ENCODE measurements at regions not wholly inside any gene's neighbourhood (a gene's known extent, or its start where the extent isn't known, plus 50 kb on each side); places are given as distances from the start of the nearest gene placed in this dataset.
"Not testable (repeated sequence)": the region's sequence is repeated elsewhere in the genome, so short reads cannot be mapped to it uniquely, and the experiment has no call there.

GRCh38 chr7:146057958-146058357 is 58.6 kb upstream of the CNTNAP2 start:
- Mint-ChIP-seq H3K27me3 (no peaks in the 10 kb centered on the region), H3K4me1 (no peaks in the 10 kb centered on the region), H3K4me3 (no peak overlapping the region), H3K27ac (no peak overlapping the region), H3K36me3 (ENCODE audit: low read depth) (no peaks in the 10 kb centered on the region)
- no peaks in the 10 kb centered on the region for H3K9me3 ChIP-seq (ENCODE audit: control insufficient read depth, low read length, poor library complexity, severe bottlenecking)
- ATAC-seq = no peak
- no peak for DNase-seq

GRCh38 chr7:146054909-146055308 is 61.7 kb upstream of the CNTNAP2 start:
- Mint-ChIP-seq H3K27ac (no peak overlapping the region), H3K36me3 (ENCODE audit: low read depth) (no peaks in the 10 kb centered on the region), H3K27me3 (no peaks in the 10 kb centered on the region), H3K4me3 (no peak overlapping the region), H3K4me1 (no peaks in the 10 kb centered on the region)
- no peaks in the 10 kb centered on the region for H3K9me3 ChIP-seq (ENCODE audit: control insufficient read depth, low read length, poor library complexity, severe bottlenecking)
- ATAC-seq (no peak), DNase-seq (no peak)

- H3K9me3 ChIP-seq (ENCODE audit: control insufficient read depth, low read length, poor library complexity, severe bottlenecking) = no peaks in the 10 kb centered on the region
- Mint-ChIP-seq H3K4me1 (no peaks in the 10 kb centered on the region), H3K27ac (no peak overlapping the region), H3K27me3 (no peaks in the 10 kb centered on the region), H3K4me3 (no peak overlapping the region), H3K36me3 (ENCODE audit: low read depth) (no peaks in the 10 kb centered on the region)
- DNase-seq = no peak
- no peak for ATAC-seq
Measured at GRCh38 chr7:146053492-146053891, 63.1 kb upstream of the CNTNAP2 start.

GRCh38 chr7:146043310-146043709 is 73.3 kb upstream of the CNTNAP2 start:
- H3K27ac Mint-ChIP-seq; H3K27me3 Mint-ChIP-seq; H3K4me3 Mint-ChIP-seq; ATAC-seq; H3K4me1 Mint-ChIP-seq; H3K9me3 ChIP-seq (ENCODE audit: control insufficient read depth, low read length, poor library complexity, severe bottlenecking); H3K36me3 Mint-ChIP-seq (ENCODE audit: low read depth); DNase-seq: not testable (repeated sequence)

GRCh38 chr7:146028251-146028750 is 88.3 kb upstream of the CNTNAP2 start:
- Mint-ChIP-seq H3K4me3 (no peak overlapping the region), H3K27ac (no peak overlapping the region), H3K36me3 (ENCODE audit: low read depth) (no peaks in the 10 kb centered on the region), H3K4me1 (no peaks in the 10 kb centered on the region), H3K27me3 (no peaks in the 10 kb centered on the region)
- ATAC-seq = no peak
- no peaks in the 10 kb centered on the region for H3K9me3 ChIP-seq (ENCODE audit: control insufficient read depth, low read length, poor library complexity, severe bottlenecking)
- DNase-seq = no peak

- no peak for ATAC-seq
- no peak overlapping the region for H3K4me3 Mint-ChIP-seq
- no peak overlapping the region for H3K27ac Mint-ChIP-seq
Measured at GRCh38 chr7:146027243-146027642, 89.4 kb upstream of the CNTNAP2 start.

GRCh38 chr7:146022776-146023175 is 93.8 kb upstream of the CNTNAP2 start:
- no peaks in the 10 kb centered on the region for H3K36me3 Mint-ChIP-seq (ENCODE audit: low read depth)
- no peak for DNase-seq
- H3K9me3 ChIP-seq (ENCODE audit: control insufficient read depth, low read length, poor library complexity, severe bottlenecking) = peaks cover 2% of the 10 kb centered on the region
- H3K27me3 Mint-ChIP-seq = no peaks in the 10 kb centered on the region
- no peak for ATAC-seq
- H3K4me1 Mint-ChIP-seq = no peaks in the 10 kb centered on the region
- no peak overlapping the region for H3K4me3 Mint-ChIP-seq
- H3K27ac Mint-ChIP-seq = no peak overlapping the region

More at GRCh38 chr7:146027243-146027642, 89.4 kb upstream of the CNTNAP2 start:
- Mint-ChIP-seq H3K4me1 (no peaks in the 10 kb centered on the region), H3K27me3 (no peaks in the 10 kb centered on the region), H3K36me3 (ENCODE audit: low read depth) (no peaks in the 10 kb centered on the region)
- no peak for DNase-seq
- peaks cover 2% of the 10 kb centered on the region for H3K9me3 ChIP-seq (ENCODE audit: control insufficient read depth, low read length, poor library complexity, severe bottlenecking)

- not testable (repeated sequence) for DNase-seq; H3K9me3 ChIP-seq (ENCODE audit: control insufficient read depth, low read length, poor library complexity, severe bottlenecking); ATAC-seq; H3K4me1 Mint-ChIP-seq; H3K27ac Mint-ChIP-seq; H3K4me3 Mint-ChIP-seq; H3K27me3 Mint-ChIP-seq; H3K36me3 Mint-ChIP-seq (ENCODE audit: low read depth)
Measured at GRCh38 chr7:146019041-146020004, 97.3 kb upstream of the CNTNAP2 start.

- H3K36me3 Mint-ChIP-seq (ENCODE audit: low read depth); H3K9me3 ChIP-seq (ENCODE audit: control insufficient read depth, low read length, poor library complexity, severe bottlenecking): not testable (repeated sequence)
Measured at GRCh38 chr7:146017366-146017765, 99.2 kb upstream of the CNTNAP2 start.

GRCh38 chr7:146014154-146014553 is 102.4 kb upstream of the CNTNAP2 start:
- not testable (repeated sequence) for H3K27me3 Mint-ChIP-seq; H3K27ac Mint-ChIP-seq; ATAC-seq; DNase-seq; H3K4me1 Mint-ChIP-seq; H3K4me3 Mint-ChIP-seq; H3K36me3 Mint-ChIP-seq (ENCODE audit: low read depth); H3K9me3 ChIP-seq (ENCODE audit: control insufficient read depth, low read length, poor library complexity, severe bottlenecking)

More at GRCh38 chr7:146017366-146017765, 99.2 kb upstream of the CNTNAP2 start:
- H3K4me1 Mint-ChIP-seq, DNase-seq, H3K27me3 Mint-ChIP-seq, H3K27ac Mint-ChIP-seq, H3K4me3 Mint-ChIP-seq, ATAC-seq: not testable (repeated sequence)

GRCh38 chr7:146008293-146008692 is 108.3 kb upstream of the CNTNAP2 start:
- H3K4me3 Mint-ChIP-seq = no peak overlapping the region
- no peaks in the 10 kb centered on the region for H3K36me3 Mint-ChIP-seq (ENCODE audit: low read depth)
- H3K27ac Mint-ChIP-seq = no peak overlapping the region
- no peaks in the 10 kb centered on the region for H3K4me1 Mint-ChIP-seq
- H3K9me3 ChIP-seq (ENCODE audit: control insufficient read depth, low read length, poor library complexity, severe bottlenecking) = no peaks in the 10 kb centered on the region
- DNase-seq (no peak), ATAC-seq (no peak)
- no peaks in the 10 kb centered on the region for H3K27me3 Mint-ChIP-seq

- no peaks in the 10 kb centered on the region for H3K27me3 Mint-ChIP-seq
- no peak overlapping the region for H3K27ac Mint-ChIP-seq
- DNase-seq (no peak), ATAC-seq (no peak)
- H3K9me3 ChIP-seq (ENCODE audit: control insufficient read depth, low read length, poor library complexity, severe bottlenecking) = no peaks in the 10 kb centered on the region
- H3K36me3 Mint-ChIP-seq (ENCODE audit: low read depth) = no peaks in the 10 kb centered on the region
- H3K4me3 Mint-ChIP-seq = no peak overlapping the region
- H3K4me1 Mint-ChIP-seq = no peaks in the 10 kb centered on the region
Measured at GRCh38 chr7:146004805-146005204, 111.8 kb upstream of the CNTNAP2 start.

GRCh38 chr7:146002431-146003078 is 114.0 kb upstream of the CNTNAP2 start:
- Mint-ChIP-seq H3K27me3 (no peaks in the 10 kb centered on the region), H3K36me3 (ENCODE audit: low read depth) (no peaks in the 10 kb centered on the region), H3K4me3 (no peak overlapping the region), H3K27ac (no peak overlapping the region), H3K4me1 (no peaks in the 10 kb centered on the region)
- no peaks in the 10 kb centered on the region for H3K9me3 ChIP-seq (ENCODE audit: control insufficient read depth, low read length, poor library complexity, severe bottlenecking)
- no peak for DNase-seq
- no peak for ATAC-seq
